CD4-positive, alpha-beta T cell treated with Interleukin-15 for 1 hour (primary cell): ENCODE measurements at regions not wholly inside any gene's neighbourhood (a gene's known extent, or its start where the extent isn't known, plus 50 kb on each side); places are given as distances from the start of the nearest gene placed in this dataset.
A peak's percentile ranks its signal among the peaks of the same experiment; 100 is the strongest.

ENCODE experiments used
- DNase-seq: peaks from one replicate; pipeline ENCODE4 v3.0.0-alpha.2; 2020

- no peak for DNase-seq
Observed at GRCh38 chr22:34055525-34056200, 135.4 kb upstream of the LARGE1 start.

- DNase-seq = no peak
Observed at GRCh38 chr22:34057726-34058125, 137.4 kb upstream of the LARGE1 start.

- DNase-seq = no peak
Observed at GRCh38 chr22:34064696-34065095, 144.4 kb upstream of the LARGE1 start.

- DNase-seq = no peak
Observed at GRCh38 chr22:34067031-34067430, 146.8 kb upstream of the LARGE1 start.

GRCh38 chr22:34068001-34068400, 147.7 kb upstream of the LARGE1 start:
- DNase-seq = no peak

- DNase-seq = no peak
Observed at GRCh38 chr22:34070051-34070450, 149.8 kb upstream of the LARGE1 start.

- DNase-seq = no peak
Observed at GRCh38 chr22:34070531-34070930, 150.3 kb upstream of the LARGE1 start.

- no peak for DNase-seq
Observed at GRCh38 chr22:34072585-34072984, 152.3 kb upstream of the LARGE1 start.

GRCh38 chr22:34080433-34080832, 160.2 kb upstream of the LARGE1 start:
- no peak for DNase-seq

- no peak for DNase-seq
Observed at GRCh38 chr22:34096770-34097169, 176.5 kb upstream of the LARGE1 start.

GRCh38 chr22:34099278-34099677, 179.0 kb upstream of the LARGE1 start:
- no peak for DNase-seq

GRCh38 chr22:34102633-34103032, 182.4 kb upstream of the LARGE1 start:
- no peak for DNase-seq

GRCh38 chr22:34105461-34106062, 185.3 kb upstream of the LARGE1 start:
- no peak for DNase-seq

- no peak for DNase-seq
Observed at GRCh38 chr22:34108168-34108567, 187.9 kb upstream of the LARGE1 start.

- peak; percentile 18 for DNase-seq
Observed at GRCh38 chr22:34111210-34111824, 191.0 kb upstream of the LARGE1 start.

GRCh38 chr22:34113381-34113780, 193.1 kb upstream of the LARGE1 start:
- DNase-seq = no peak

- no peak for DNase-seq
Observed at GRCh38 chr22:34114406-34114805, 194.1 kb upstream of the LARGE1 start.

GRCh38 chr22:34115722-34116121, 195.4 kb upstream of the LARGE1 start:
- DNase-seq = no peak

- no peak for DNase-seq
Observed at GRCh38 chr22:34116126-34116525, 195.8 kb upstream of the LARGE1 start.

GRCh38 chr22:34122042-34122441, 201.8 kb upstream of the LARGE1 start:
- DNase-seq = no peak

GRCh38 chr22:34129691-34130486, 209.6 kb upstream of the LARGE1 start:
- no peak for DNase-seq

GRCh38 chr22:34135749-34136148, 215.5 kb upstream of the LARGE1 start:
- no peak for DNase-seq

GRCh38 chr22:34150023-34150422, 229.7 kb upstream of the LARGE1 start:
- no peak for DNase-seq

GRCh38 chr22:34159491-34159890, 239.2 kb upstream of the LARGE1 start:
- DNase-seq = no peak
